ENCODE measurements at regions not wholly inside any gene's neighbourhood (a gene's known extent, or its start where the extent isn't known, plus 50 kb on each side); places are given as distances from the start of the nearest gene placed in this dataset.

GRCh38 chr17:77675411-77675810, 283.1 kb upstream of the TNRC6C start:
- TF ChIP-seq SP3 (tag by site-specific recombination; IDR thresholded peaks at IDR 0.05) (no peak), WT1 (tag by site-specific recombination; IDR thresholded peaks at IDR 0.05) (no peak), ZNF18 (tag by site-specific recombination; IDR thresholded peaks at IDR 0.05) (no peak), ZNF623 (tag by site-specific recombination; IDR thresholded peaks at IDR 0.05) (no peak), ZEB2 (tag by site-specific recombination; IDR thresholded peaks at IDR 0.05) (no peak), ZSCAN16 (tag by site-specific recombination; IDR thresholded peaks at IDR 0.05) (no peak)
